Glomerular visceral epithelial cell (primary cell): ENCODE measurements at regions not wholly inside any gene's neighbourhood (a gene's known extent, or its start where the extent isn't known, plus 50 kb on each side); places are given as distances from the start of the nearest gene placed in this dataset.

Experiments
- DNase-seq: peaks from one replicate; pipeline ENCODE4 v3.0.0-alpha.2; 2016; ENCODE audit errors: extremely low spot score

DNA sequence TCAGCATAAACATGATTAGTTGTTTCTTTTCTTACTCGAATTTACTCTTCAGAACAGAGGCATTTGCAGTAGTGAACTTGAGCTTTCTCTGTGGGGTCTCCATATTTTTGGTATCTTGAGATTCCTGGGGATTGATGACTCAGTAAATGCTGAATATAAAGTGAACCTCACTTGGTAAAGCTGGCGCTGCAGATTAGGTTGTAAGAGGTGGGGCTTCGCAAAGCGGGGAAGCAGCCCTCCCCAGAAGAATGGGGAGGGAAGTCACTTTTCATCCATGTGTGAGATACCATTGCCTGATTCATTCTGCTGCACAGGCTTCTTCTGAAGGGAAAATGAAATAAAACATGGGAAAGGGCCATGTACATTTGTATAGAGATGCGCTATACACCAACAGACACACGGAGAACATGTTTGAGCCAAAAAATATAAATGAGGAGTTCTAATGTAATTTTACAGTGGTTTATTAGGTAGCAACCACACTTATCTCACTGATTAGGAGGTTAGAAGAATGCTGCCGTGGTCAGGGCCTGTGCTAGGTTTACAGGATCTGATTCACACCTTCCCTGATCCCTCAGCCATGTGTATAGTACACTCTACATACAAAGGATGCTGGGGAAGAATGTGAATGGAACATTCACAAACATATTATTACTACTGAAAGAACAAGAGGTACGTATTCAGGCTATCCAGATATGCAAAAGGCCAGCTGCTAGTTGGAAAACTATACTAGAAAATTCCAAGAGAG is 63.5 kb downstream of the DNTTIP2 start:
- DNase-seq: peak; percentile 22

DNA sequence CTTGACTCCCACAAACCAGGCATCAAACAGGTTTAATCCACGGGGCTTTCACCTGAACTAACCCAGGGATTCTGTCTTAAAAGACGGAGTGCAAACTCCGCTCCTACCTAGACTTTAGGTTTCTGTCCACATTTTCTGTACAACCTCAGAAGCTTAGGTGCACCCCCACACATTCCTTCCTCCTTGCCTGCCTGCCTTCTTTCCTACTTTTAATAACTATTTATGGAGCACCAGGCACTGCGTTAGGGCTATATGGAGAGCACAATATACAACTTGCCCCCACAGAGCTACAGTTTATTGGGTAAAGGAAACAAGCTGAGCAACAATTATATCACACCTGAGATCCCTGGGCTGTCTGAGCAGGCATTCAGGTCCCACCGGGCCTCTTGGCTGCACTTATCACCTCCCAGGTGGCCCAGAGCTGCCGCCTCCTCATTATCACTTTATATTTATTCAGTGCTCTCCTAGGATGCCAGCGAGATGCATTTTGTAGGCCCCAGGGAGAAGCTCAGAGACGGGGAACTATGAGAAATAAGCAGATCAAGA is 64.1 kb downstream of the DNTTIP2 start:
- no peak for DNase-seq

- DNase-seq: peak; percentile 83
Measured at GRCh38 chr1:93814059-93814794, 64.8 kb downstream of the DNTTIP2 start.

DNA sequence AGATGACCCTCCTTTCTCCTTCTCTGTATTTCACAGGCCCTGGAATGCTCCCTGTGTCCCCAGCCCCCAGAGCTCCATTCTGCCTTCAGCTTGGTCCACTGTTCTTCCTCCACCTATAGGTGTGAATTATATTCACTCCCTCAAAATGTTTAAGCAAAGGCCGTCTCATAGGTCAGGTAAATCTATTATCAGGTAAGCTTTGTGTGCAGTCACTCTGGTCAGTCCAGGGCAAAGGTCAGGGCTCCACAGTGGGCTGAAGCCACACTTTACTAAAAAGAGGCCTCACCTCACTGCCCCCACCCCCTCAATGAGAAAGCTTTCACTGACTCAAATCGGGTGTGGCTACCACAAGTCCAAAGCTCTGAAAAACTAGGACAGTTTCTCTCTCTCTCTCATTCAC is 65.9 kb downstream of the DNTTIP2 start:
- peak; percentile 36 for DNase-seq

DNA sequence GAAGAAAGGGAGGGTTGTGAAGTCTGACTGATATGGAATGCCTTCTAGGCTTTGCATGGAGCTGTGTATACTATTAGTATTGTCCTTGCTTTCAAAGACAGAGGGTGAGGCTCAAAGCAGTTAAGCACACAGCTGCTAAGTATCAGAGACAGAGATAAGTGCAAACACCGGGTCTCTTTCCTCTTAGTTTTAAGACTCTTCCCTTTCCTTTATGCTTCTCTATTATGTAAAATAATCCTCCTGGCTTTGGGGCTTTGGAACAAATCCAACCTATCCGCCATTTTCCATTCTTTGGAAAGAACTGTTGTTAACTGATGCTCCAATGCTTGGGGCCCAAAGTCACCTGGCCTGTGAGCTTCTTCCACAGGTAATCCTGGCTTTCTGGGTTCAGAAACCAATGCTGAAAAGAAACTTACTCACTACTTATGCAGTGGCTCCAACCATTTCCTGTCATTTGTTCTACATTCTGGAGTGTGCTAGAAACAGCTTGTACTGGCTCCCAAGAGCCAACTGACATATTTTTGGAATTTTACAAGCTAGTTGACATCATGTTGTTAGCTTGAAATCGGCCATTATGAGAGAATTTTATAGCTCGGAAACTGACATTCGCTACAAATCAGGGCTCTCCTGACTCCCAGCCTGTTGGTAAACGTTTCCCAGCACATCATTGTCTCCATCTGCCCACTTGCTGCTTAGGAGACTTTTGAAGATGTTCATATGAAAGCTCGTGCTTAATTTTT is 67.5 kb downstream of the DNTTIP2 start:
- no peak for DNase-seq

DNA sequence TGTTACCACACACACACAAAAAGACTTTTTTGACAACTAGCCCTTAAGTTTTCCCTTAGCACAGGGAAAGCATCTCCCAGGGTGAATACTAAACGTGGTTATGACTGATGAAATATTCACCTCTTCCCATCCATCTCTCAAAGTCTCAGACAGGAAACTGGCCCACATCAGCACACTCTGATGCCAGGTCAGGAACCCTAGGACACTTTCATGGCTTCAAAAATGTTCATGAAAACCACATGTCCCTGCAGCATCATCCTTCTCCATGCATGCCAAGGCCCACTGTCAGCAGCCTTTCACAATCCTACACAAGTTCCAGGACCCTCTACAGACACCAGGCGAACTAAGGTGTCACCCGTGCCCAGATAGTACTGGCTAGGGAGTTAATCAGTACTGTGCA is 68.7 kb downstream of the DNTTIP2 start:
- peak; percentile 10 for DNase-seq

DNA sequence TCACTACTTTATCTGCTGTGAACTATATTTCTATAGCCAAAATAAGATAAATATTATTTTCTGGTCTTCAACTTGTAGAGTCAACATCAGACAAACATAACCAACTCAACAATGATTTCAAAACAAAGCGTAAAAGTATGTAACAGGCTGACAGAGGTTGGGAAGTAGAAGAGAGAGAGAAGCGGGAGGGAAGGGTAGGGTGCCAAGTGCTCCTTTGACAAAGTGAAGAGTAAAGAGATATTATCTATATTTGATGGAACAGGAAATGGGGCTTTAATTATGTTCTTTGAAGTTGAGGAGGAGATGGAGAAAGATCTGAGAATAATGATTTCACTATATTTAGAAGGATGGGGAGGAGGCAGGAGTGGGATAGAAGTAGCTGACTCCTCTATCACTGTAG is 70.1 kb downstream of the DNTTIP2 start:
- DNase-seq: no peak

- no peak for DNase-seq
Measured at GRCh38 chr1:93807311-93807930, 71.6 kb downstream of the DNTTIP2 start.

- no peak for DNase-seq
Measured at GRCh38 chr1:93805027-93805610, 73.9 kb downstream of the DNTTIP2 start.

GRCh38 chr1:93804412-93804811 is 74.6 kb downstream of the DNTTIP2 start:
- DNase-seq: peak; percentile 52

GRCh38 chr1:93801471-93801870 is 77.5 kb downstream of the DNTTIP2 start:
- no peak for DNase-seq

- DNase-seq: no peak
Measured at GRCh38 chr1:93800856-93801255, 78.2 kb downstream of the DNTTIP2 start.

DNA sequence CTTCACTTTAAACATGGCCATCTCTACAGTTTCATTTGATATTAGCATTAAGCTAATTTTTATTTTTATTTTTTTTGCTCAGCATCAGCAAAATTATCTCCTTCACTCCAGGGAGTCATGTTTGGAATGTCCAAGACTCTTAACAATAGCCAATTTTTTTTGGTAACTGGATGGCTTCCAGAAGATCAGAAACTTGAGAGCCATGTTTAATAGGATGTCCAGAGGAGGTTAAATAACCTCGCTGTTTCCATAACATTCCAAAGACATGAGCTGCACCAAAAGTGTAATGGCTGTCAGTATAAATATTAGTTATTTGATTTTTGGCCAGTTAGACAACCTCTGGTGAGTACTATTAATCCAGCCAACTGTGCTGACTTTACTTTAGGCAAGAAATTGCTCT is 80.7 kb downstream of the DNTTIP2 start:
- peak; percentile 52 for DNase-seq

GRCh38 chr1:93784538-93784937 is 94.5 kb downstream of the DNTTIP2 start:
- no peak for DNase-seq

DNA sequence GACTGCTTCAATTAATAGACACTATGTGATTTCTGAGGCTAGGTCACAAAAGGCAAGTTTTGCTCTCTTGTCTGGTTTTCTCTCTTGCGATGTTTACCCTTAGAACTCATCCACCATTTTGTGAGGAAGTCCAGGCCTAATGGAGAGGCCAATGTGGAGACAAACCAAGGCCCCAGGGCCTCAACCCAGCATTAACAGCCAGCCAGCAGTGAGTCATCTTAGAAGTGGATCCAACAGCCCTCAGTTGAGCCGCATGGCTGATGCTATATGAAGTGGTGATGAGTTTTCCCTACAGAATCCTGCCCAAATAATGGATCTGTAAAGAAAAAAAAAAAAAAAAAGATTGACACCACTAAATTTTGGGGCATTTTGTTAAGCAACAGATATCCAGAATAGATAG is 95.1 kb downstream of the DNTTIP2 start:
- no peak for DNase-seq

DNA sequence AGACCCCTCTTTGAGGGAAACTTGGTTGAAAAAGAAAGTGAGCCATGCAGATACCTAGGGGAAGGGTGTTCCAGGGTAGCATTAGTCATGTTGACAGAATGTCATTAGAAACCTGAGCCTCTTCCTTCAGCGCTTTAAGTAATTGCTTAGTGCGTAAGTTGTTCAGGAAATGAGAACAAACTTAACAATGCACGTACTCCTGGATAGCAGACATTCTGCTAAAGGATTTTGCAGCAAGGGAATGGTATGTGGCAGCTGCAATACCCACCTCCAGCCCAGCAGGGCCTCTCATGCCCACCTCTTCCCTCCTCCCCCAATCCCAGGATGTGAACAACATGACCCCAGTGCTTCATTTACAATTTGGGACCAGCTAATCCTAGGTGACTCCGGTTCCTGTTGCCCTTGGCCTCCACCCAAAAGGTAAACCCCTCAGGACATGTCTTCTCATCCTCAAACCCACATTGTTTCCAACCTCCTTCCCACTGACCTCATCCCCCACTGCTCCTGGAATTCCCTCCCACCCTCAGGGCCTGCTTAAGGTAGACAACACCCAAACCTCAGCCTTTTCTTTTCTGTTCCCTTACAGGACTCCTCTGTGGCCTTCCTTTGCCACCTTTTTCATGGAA is 98.0 kb upstream of the BCAR3 start:
- peak; percentile 89 for DNase-seq

- no peak for DNase-seq
Measured at GRCh38 chr1:93778457-93778856, 96.8 kb upstream of the BCAR3 start.

DNA sequence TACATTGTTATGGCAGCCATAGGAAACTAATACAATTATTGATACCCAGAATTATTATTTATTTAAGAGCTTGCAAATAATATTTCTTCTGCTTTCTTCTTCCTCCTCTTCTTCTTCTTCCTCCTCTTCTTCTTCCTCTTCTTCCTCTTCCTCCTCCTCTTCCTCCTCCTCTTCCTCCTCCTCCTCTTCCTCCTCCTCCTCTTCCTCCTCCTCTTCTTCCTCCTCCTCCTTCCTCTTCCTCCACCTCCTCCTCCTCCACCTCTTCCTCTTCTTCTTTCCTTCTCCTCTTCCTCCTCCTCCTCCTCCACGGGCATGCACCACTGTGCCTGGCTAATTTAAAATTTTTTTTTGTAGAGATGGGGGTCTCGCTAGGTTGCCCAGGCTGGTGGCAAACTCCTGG is 95.6 kb upstream of the BCAR3 start:
- no peak for DNase-seq

- no peak for DNase-seq
Measured at GRCh38 chr1:93776728-93777127, 95.1 kb upstream of the BCAR3 start.

DNA sequence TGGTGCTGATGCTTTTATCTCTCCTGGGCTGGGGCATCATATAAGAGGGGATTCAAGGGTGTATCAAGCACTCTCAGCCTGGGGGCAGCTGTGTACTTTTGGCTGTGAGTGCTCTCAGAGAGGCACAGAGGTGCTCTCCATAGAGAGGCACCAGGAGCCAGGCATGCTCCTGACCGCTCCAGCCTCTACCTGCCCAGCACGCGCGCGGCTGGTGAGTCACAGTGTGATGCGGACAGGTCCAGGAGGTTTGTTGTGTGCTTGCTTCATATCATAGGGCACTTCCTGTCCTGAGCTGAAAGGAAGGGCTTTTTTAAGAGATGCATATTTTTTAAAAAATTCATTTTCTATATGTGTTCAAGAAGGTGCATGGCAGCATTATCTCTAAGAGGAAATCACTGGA is 93.6 kb upstream of the BCAR3 start:
- DNase-seq: no peak

GRCh38 chr1:93774707-93775106 is 93.1 kb upstream of the BCAR3 start:
- no peak for DNase-seq
